Neural progenitor cell (in vitro differentiated cells): ENCODE measurements at regions not wholly inside any gene's neighbourhood (a gene's known extent, or its start where the extent isn't known, plus 50 kb on each side); places are given as distances from the start of the nearest gene placed in this dataset.

Experiments
- CTCF ChIP-seq: fragments of 200-600 bp; sonication (generic); IDR thresholded peaks from 2 replicates; pipeline ENCODE4 v1.5.1; 2017; ENCODE audit warnings: antibody characterized with exemption, mild to moderate bottlenecking
- EZH2phosphoT487 ChIP-seq: fragments of 200-600 bp; sonication (generic); IDR thresholded peaks from 2 replicates; pipeline ENCODE4 v1.6.1; 2017; ENCODE audit warnings: antibody characterized with exemption

- TF ChIP-seq CTCF (no peak), EZH2phosphoT487 (no peak)
Measured at GRCh38 chr2:136191041-136191440, 73.1 kb upstream of the CXCR4 start.
